PC-3 (cell line): ENCODE measurements at regions not wholly inside any gene's neighbourhood (a gene's known extent, or its start where the extent isn't known, plus 50 kb on each side); places are given as distances from the start of the nearest gene placed in this dataset.

Experiments used
- ATAC-seq: fragments of 200-7000 bp; cut with Tn5 transposase; 2 replicates; pipeline ENCODE4 v1.9.1; 2020; ENCODE audit warnings: mild to moderate bottlenecking, moderate library complexity
- BruUV-seq: library from RNA; stranded (reverse); fragments of 400-500 nt; replicated peaks from 2 replicates; lab custom pipeline; 2021; lab: Mats Ljungman, UMichigan
- CTCF ChIA-PET: fragments of 300-600 bp; sonication (Branson Sonifier 250); formaldehyde crosslinking; loops from one replicate; lab custom pipeline; 2022; ENCODE audit warnings: antibody characterized with exemption; lab: Charles Lee
- POLR2A ChIA-PET: fragments of 300-600 bp; sonication (Branson Sonifier 250); formaldehyde crosslinking; loops from one replicate; lab custom pipeline; 2022; ENCODE audit warnings: antibody characterized with exemption; ENCODE audit not compliant: unreplicated experiment; lab: Charles Lee
- DNase-seq: peaks from one replicate; pipeline ENCODE4 v3.0.0-alpha.2; 2015
- H2AFZ ChIP-seq: fragments of 300-600 bp; sonication (generic); 2 replicates; pipeline ENCODE4 v1.6.0; 2016; ENCODE audit warnings: antibody characterized with exemption, low read length
- H3F3A ChIP-seq: fragments of 300-600 bp; sonication (generic); one replicate; pipeline ENCODE4 v1.6.0; 2017; ENCODE audit warnings: antibody characterized with exemption, low read length, control low read depth, mild to moderate bottlenecking; ENCODE audit not compliant: unreplicated experiment
- H3K27ac ChIP-seq: fragments of 300-600 bp; sonication (generic); 2 replicates; pipeline ENCODE4 v1.5.1; 2016; ENCODE audit warnings: mild to moderate bottlenecking, low read length
- H3K27me3 ChIP-seq: fragments of 300-600 bp; sonication (generic); 2 replicates; pipeline ENCODE4 v1.6.1; 2016; ENCODE audit warnings: low read length, mixed read lengths
- H3K36me3 ChIP-seq: fragments of 300-600 bp; sonication (generic); 2 replicates; pipeline ENCODE4 v1.6.1; 2016; ENCODE audit warnings: low read depth, mixed run types, low read length, mixed read lengths
- H3K4me1 ChIP-seq: fragments of 300-600 bp; sonication (generic); 2 replicates; pipeline ENCODE4 v1.5.1; 2016; ENCODE audit warnings: low read length; ENCODE audit not compliant: insufficient read depth
- H3K4me2 ChIP-seq: fragments of 300-600 bp; sonication (generic); 2 replicates; pipeline ENCODE4 v1.6.0; 2016; ENCODE audit warnings: low read length
- H3K4me3 ChIP-seq: fragments of 300-600 bp; sonication (generic); 2 replicates; pipeline ENCODE4 v1.5.1; 2016; ENCODE audit warnings: mild to moderate bottlenecking, low read length, mixed read lengths
- H3K79me2 ChIP-seq: fragments of 300-600 bp; sonication (generic); 2 replicates; pipeline ENCODE4 v1.6.1; 2017; ENCODE audit warnings: low read length, mixed read lengths
- H3K9ac ChIP-seq: fragments of 300-600 bp; sonication (generic); 2 replicates; pipeline ENCODE4 v1.6.0; 2016; ENCODE audit warnings: mild to moderate bottlenecking, low read length
- H3K9me2 ChIP-seq: fragments of 300-600 bp; sonication (generic); replicated peaks from 2 replicates; pipeline ENCODE4 v1.6.1; 2016; ENCODE audit warnings: mixed run types, low read length, mixed read lengths
- H3K9me3 ChIP-seq: fragments of 300-600 bp; sonication (generic); 2 replicates; pipeline ENCODE4 v1.6.1; 2016; ENCODE audit warnings: low read length, mixed read lengths
- H4K20me1 ChIP-seq: fragments of 300-600 bp; sonication (generic); 2 replicates; pipeline ENCODE4 v1.6.1; 2016; ENCODE audit warnings: low read length, mixed read lengths
- EZH2 ChIP-seq: fragments of 300-600 bp; sonication (generic); IDR thresholded peaks from one replicate; pipeline ENCODE4 v1.6.1; 2017; ENCODE audit warnings: antibody characterized with exemption, mild to moderate bottlenecking, low read length; ENCODE audit not compliant: unreplicated experiment
- EZH2phosphoT487 ChIP-seq: fragments of 300-600 bp; sonication (generic); IDR thresholded peaks from 2 replicates; pipeline ENCODE4 v1.6.1; 2018; ENCODE audit warnings: mild to moderate bottlenecking, antibody characterized with exemption, low read length, borderline replicate concordance
- intact Hi-C: fragments of 100-400 bp; cut with micrococcal nuclease; formaldehyde crosslinking; loops from 2 replicates; pipeline ENCODE4 v1.9.0; 2023
- TF ChIP-seq, protein P1 (sequence below): fragments of 300-600 bp; sonication (generic); conservative IDR thresholded peaks from 2 replicates; pipeline ENCODE4 v1.5.1; 2017; ENCODE audit warnings: antibody characterized with exemption, low read depth, mild to moderate bottlenecking, low read length

DNA sequence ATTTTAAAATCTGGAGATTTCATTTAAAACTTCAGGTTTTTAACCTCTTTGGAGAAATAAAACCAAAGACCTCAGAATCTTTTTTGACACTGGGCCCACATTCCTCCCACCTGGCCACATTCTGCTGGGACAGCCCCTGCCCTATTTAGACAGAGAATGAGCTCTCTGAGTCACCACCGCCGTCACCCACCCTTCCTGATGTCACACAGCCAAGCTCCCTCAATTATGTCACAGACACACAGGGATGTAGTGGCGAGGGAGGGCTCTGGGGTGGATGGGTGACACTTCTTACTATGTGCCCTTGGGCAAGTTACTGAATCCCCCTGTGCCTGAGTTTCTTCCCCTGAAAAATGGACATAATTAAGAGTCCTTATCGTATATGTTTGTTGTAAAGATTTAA is 162.6 kb downstream of the RAB11FIP2 start:
- Histone ChIP-seq H3K4me3 (no peak overlapping the region), H3K9ac (no peak overlapping the region), H2AFZ (no peak overlapping the region), H3K27ac (no peak overlapping the region), H4K20me1 (no peaks in the 10 kb centered on the region), H3K27me3 (peaks cover 44% of the 10 kb centered on the region), H3K4me2 (no peak overlapping the region), H3K36me3 (no peaks in the 10 kb centered on the region), H3K9me3 (no peaks in the 10 kb centered on the region), H3K9me2 (no peaks in the 10 kb centered on the region), H3K4me1 (no peaks in the 10 kb centered on the region), H3F3A (no peaks in the 10 kb centered on the region), H3K79me2 (no peaks in the 10 kb centered on the region)
- no peak for ATAC-seq
- ChIA-PET CTCF (no interaction called here), POLR2A (no interaction called here)
- intact Hi-C loops: no loop called here
- no peak for DNase-seq
- TF ChIP-seq EZH2phosphoT487 (no peak), EZH2 (no peak)
- TF ChIP-seq, protein P1, sequence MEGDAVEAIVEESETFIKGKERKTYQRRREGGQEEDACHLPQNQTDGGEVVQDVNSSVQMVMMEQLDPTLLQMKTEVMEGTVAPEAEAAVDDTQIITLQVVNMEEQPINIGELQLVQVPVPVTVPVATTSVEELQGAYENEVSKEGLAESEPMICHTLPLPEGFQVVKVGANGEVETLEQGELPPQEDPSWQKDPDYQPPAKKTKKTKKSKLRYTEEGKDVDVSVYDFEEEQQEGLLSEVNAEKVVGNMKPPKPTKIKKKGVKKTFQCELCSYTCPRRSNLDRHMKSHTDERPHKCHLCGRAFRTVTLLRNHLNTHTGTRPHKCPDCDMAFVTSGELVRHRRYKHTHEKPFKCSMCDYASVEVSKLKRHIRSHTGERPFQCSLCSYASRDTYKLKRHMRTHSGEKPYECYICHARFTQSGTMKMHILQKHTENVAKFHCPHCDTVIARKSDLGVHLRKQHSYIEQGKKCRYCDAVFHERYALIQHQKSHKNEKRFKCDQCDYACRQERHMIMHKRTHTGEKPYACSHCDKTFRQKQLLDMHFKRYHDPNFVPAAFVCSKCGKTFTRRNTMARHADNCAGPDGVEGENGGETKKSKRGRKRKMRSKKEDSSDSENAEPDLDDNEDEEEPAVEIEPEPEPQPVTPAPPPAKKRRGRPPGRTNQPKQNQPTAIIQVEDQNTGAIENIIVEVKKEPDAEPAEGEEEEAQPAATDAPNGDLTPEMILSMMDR: no peak
- BruUV-seq: no TSS peak

DNA sequence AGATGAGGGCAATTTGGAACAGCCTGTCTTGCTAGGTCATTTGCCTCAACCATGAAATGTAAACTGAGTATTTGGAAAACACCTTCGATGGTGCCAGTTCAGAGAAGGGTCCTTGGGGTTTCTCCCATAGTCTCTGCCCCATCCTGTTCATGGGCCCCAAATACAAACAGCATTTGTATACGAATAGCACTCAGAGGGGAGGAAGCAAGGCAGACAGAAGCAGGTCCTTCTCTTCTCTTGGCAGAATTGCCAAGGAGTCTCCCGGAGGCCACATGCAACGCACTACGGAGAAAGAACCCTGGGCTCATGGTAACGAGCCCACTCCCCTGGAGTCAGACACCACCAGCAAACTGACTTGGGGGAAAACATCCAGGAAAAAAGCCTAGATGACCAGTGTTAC is 162.1 kb downstream of the RAB11FIP2 start:
- intact Hi-C loops: no loop called here
- H3K36me3 ChIP-seq: no peaks in the 10 kb centered on the region
- H3K9me3 ChIP-seq: no peaks in the 10 kb centered on the region
- TF ChIP-seq EZH2 (no peak), EZH2phosphoT487 (no peak)
- TF ChIP-seq, protein P1: no peak
- BruUV-seq: no TSS peak
- H3K9me2 ChIP-seq: no peaks in the 10 kb centered on the region
- no peak overlapping the region for H3K4me2 ChIP-seq
- DNase-seq (no peak), ATAC-seq (no peak)
- H3K9ac ChIP-seq: no peak overlapping the region
- H3K4me3 ChIP-seq: no peak overlapping the region
- ChIA-PET POLR2A (no interaction called here), CTCF (no interaction called here)
- no peaks in the 10 kb centered on the region for H3F3A ChIP-seq
- no peak overlapping the region for H3K27ac ChIP-seq
- peaks cover 49% of the 10 kb centered on the region for H3K27me3 ChIP-seq
- no peak overlapping the region for H2AFZ ChIP-seq
- no peaks in the 10 kb centered on the region for H3K79me2 ChIP-seq
- no peaks in the 10 kb centered on the region for H4K20me1 ChIP-seq
- H3K4me1 ChIP-seq: no peaks in the 10 kb centered on the region

DNA sequence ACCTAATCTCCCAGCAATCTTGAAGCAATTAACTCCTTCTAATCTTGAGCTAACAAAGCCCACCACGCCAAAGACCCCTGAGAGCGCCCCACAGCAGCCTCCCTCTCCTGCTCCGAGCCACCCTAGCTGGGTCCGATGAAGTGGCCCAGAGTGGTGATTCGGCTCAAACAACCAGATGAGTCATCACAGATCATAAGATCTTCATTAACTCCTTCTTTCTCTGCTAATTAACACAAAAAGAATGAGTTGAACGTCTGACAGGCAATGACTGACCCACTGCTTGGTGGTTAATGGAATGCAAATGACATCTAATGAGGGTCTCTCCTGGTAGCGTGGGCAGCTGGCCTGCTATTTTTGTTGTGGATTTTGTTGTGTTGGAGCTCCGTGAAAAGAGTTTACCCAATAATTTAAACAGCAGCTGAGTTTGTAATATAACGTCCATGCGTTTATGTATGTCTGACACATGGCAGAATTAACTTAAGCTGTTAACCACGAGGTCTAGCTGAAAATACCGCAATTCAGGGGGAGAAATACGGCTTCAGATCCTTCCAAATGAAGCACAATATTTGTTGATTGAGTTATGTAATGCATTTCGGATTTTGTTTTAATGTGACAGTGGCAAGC is 161.4 kb downstream of the RAB11FIP2 start:
- H2AFZ ChIP-seq: no peak overlapping the region
- H3K4me3 ChIP-seq: no peak overlapping the region
- no peaks in the 10 kb centered on the region for H3K4me1 ChIP-seq
- POLR2A ChIA-PET: no interaction called here
- no peaks in the 10 kb centered on the region for H3K9me2 ChIP-seq
- H4K20me1 ChIP-seq: no peaks in the 10 kb centered on the region
- H3K79me2 ChIP-seq: no peaks in the 10 kb centered on the region
- H3K4me2 ChIP-seq: no peak overlapping the region
- CTCF ChIA-PET: no interaction called here
- H3K9ac ChIP-seq: no peak overlapping the region
- TF ChIP-seq, protein P1: no peak
- no peak for TF ChIP-seq EZH2phosphoT487
- no peak for TF ChIP-seq EZH2
- intact Hi-C loops: no loop called here
- no peaks in the 10 kb centered on the region for H3K9me3 ChIP-seq
- BruUV-seq: no TSS peak
- H3K27ac ChIP-seq: no peak overlapping the region
- no peak for DNase-seq
- no peaks in the 10 kb centered on the region for H3F3A ChIP-seq
- H3K27me3 ChIP-seq: peaks cover 48% of the 10 kb centered on the region
- no peaks in the 10 kb centered on the region for H3K36me3 ChIP-seq
- ATAC-seq: no peak
